Astrocyte (in vitro differentiated cells and primary cell): ENCODE measurements at regions not wholly inside any gene's neighbourhood (a gene's known extent, or its start where the extent isn't known, plus 50 kb on each side); places are given as distances from the start of the nearest gene placed in this dataset.
"Not testable (repeated sequence)": the region's sequence is repeated elsewhere in the genome, so short reads cannot be mapped to it uniquely, and the experiment has no call there.

Source experiments
- DNase-seq: peaks from one replicate; pipeline ENCODE4 v3.0.0-alpha.2; 2010; ENCODE audit warnings: low read depth
- FAIRE-seq: peaks from 2 replicates; lab custom pipeline; 2011; peaks lifted over from hg19 to GRCh38; lab: Jason Lieb, UNC
- H2AFZ ChIP-seq: 2 replicates; pipeline ENCODE4 v1.6.0; 2012; ENCODE audit warnings: low read depth, low read length, inconsistent platforms
- H3K27ac ChIP-seq: 2 replicates; pipeline ENCODE4 v1.5.1; 2011; ENCODE audit warnings: low read depth, low read length, inconsistent platforms
- H3K27me3 ChIP-seq: 2 replicates; pipeline ENCODE4 v1.6.0; 2011; ENCODE audit warnings: low read length, inconsistent platforms; ENCODE audit not compliant: insufficient read depth
- H3K36me3 ChIP-seq: 2 replicates; pipeline ENCODE4 v1.5.1; 2011; ENCODE audit warnings: low read length, inconsistent platforms; ENCODE audit not compliant: insufficient read depth
- H3K4me1 ChIP-seq: 2 replicates; pipeline ENCODE4 v1.5.1; 2011; ENCODE audit warnings: low read length, inconsistent platforms; ENCODE audit not compliant: insufficient read depth
- H3K4me2 ChIP-seq: 2 replicates; pipeline ENCODE4 v1.6.0; 2012; ENCODE audit warnings: low read length, inconsistent platforms
- H3K4me3 ChIP-seq: 2 replicates; pipeline ENCODE4 v1.5.1; 2011; ENCODE audit warnings: low read depth, mild to moderate bottlenecking, low read length, inconsistent platforms; ENCODE audit not compliant: insufficient read depth
- H3K79me2 ChIP-seq: 2 replicates; pipeline ENCODE4 v1.6.0; 2012; ENCODE audit warnings: mild to moderate bottlenecking, low read length, inconsistent platforms; ENCODE audit not compliant: insufficient read depth
- H3K9ac ChIP-seq: 2 replicates; pipeline ENCODE4 v1.6.0; 2012; ENCODE audit warnings: mild to moderate bottlenecking, low read length, inconsistent platforms
- H3K9me3 ChIP-seq: 2 replicates; pipeline ENCODE4 v1.5.1; 2012; ENCODE audit warnings: low read depth, mild to moderate bottlenecking, low read length, inconsistent platforms; ENCODE audit not compliant: insufficient read depth
- H4K20me1 ChIP-seq: 2 replicates; pipeline ENCODE4 v1.6.0; 2012; ENCODE audit warnings: low read length, inconsistent platforms; ENCODE audit not compliant: insufficient read depth
- H3K27ac Mint-ChIP-seq: one replicate; pipeline ENCODE4 v1.8.0; 2021; ENCODE audit warnings: mild to moderate bottlenecking, mixed read lengths; ENCODE audit not compliant: unreplicated experiment
- H3K27me3 Mint-ChIP-seq: one replicate; pipeline ENCODE4 v1.8.0; 2021; ENCODE audit warnings: low read depth, mixed read lengths; ENCODE audit not compliant: unreplicated experiment
- H3K36me3 Mint-ChIP-seq: one replicate; pipeline ENCODE4 v1.8.0; 2021; ENCODE audit warnings: low read depth, mixed read lengths; ENCODE audit not compliant: unreplicated experiment
- H3K4me1 Mint-ChIP-seq: one replicate; pipeline ENCODE4 v1.8.0; 2021; ENCODE audit warnings: low read depth, mixed read lengths; ENCODE audit not compliant: unreplicated experiment
- H3K4me3 Mint-ChIP-seq: one replicate; pipeline ENCODE4 v1.8.0; 2021; ENCODE audit warnings: mild to moderate bottlenecking, moderate library complexity, mixed read lengths; ENCODE audit not compliant: unreplicated experiment
- H3K9me3 Mint-ChIP-seq: one replicate; pipeline ENCODE4 v1.8.0; 2021; ENCODE audit warnings: mild to moderate bottlenecking, mixed read lengths; ENCODE audit not compliant: unreplicated experiment
- CTCF ChIP-seq: IDR thresholded peaks from 2 replicates; pipeline ENCODE4 v1.5.1; 2011; ENCODE audit warnings: low read depth, mild to moderate bottlenecking, inconsistent platforms, low read length, moderate library complexity; ENCODE audit not compliant: insufficient read depth
- EZH2 ChIP-seq: IDR thresholded peaks from 2 replicates; pipeline ENCODE4 v1.6.1; 2012; ENCODE audit warnings: mild to moderate bottlenecking, low read length, inconsistent platforms; ENCODE audit not compliant: insufficient read depth

GRCh38 chr2:236998236-236998635 lies 87.5 kb upstream of the COPS8 start:
- peak; percentile 50 for DNase-seq
- FAIRE-seq, result no peak
- H3K4me1 ChIP-seq, result peaks cover 21% of the 10 kb centered on the region
- no peak for TF ChIP-seq EZH2
- no peak for TF ChIP-seq CTCF
- H3K36me3 Mint-ChIP-seq, result no peaks in the 10 kb centered on the region
- H3K9me3 Mint-ChIP-seq, result peaks cover 5% of the 10 kb centered on the region
- peak overlapping the region; percentile 54 for H3K4me2 ChIP-seq
- no peak overlapping the region for H2AFZ ChIP-seq
- no peaks in the 10 kb centered on the region for H3K36me3 ChIP-seq
- H3K27ac ChIP-seq, result no peak overlapping the region
- H3K27me3 Mint-ChIP-seq, result peaks cover 5% of the 10 kb centered on the region
- H3K9me3 ChIP-seq, result no peaks in the 10 kb centered on the region
- no peaks in the 10 kb centered on the region for H4K20me1 ChIP-seq
- no peak overlapping the region for H3K4me3 ChIP-seq
- H3K27me3 ChIP-seq, result peaks cover 5% of the 10 kb centered on the region
- H3K4me1 Mint-ChIP-seq, result peaks cover 13% of the 10 kb centered on the region
- no peak overlapping the region for H3K27ac Mint-ChIP-seq
- no peaks in the 10 kb centered on the region for H3K79me2 ChIP-seq
- H3K9ac ChIP-seq, result no peak overlapping the region
- no peak overlapping the region for H3K4me3 Mint-ChIP-seq

- Histone ChIP-seq H3K27me3 (peaks cover 5% of the 10 kb centered on the region), H2AFZ (no peak overlapping the region), H3K4me1 (peaks cover 21% of the 10 kb centered on the region), H4K20me1 (no peaks in the 10 kb centered on the region), H3K4me2 (peak overlapping the region; percentile 54), H3K36me3 (no peaks in the 10 kb centered on the region), H3K9ac (no peak overlapping the region), H3K9me3 (no peaks in the 10 kb centered on the region), H3K4me3 (no peak overlapping the region), H3K79me2 (no peaks in the 10 kb centered on the region), H3K27ac (no peak overlapping the region)
- Mint-ChIP-seq H3K4me1 (peaks cover 13% of the 10 kb centered on the region), H3K36me3 (no peaks in the 10 kb centered on the region), H3K9me3 (peaks cover 2% of the 10 kb centered on the region), H3K27me3 (peaks cover 5% of the 10 kb centered on the region), H3K4me3 (no peak overlapping the region), H3K27ac (no peak overlapping the region)
- DNase-seq (peak; percentile 26), FAIRE-seq (no peak)
- no peak for TF ChIP-seq CTCF
- no peak for TF ChIP-seq EZH2
These were observed 86.9 kb upstream of the COPS8 start for GRCh38 chr2:236998758-236999157.

GRCh38 chr2:237000481-237000880 lies 85.2 kb upstream of the COPS8 start:
- H2AFZ ChIP-seq, result no peak overlapping the region
- H3K27me3 Mint-ChIP-seq, result peaks cover 2% of the 10 kb centered on the region
- H3K4me3 ChIP-seq, result no peak overlapping the region
- FAIRE-seq (no peak), DNase-seq (no peak)
- no peaks in the 10 kb centered on the region for H3K27me3 ChIP-seq
- H3K4me2 ChIP-seq, result no peak overlapping the region
- no peaks in the 10 kb centered on the region for H3K9me3 ChIP-seq
- H3K36me3 ChIP-seq, result no peaks in the 10 kb centered on the region
- peaks cover 13% of the 10 kb centered on the region for H3K4me1 Mint-ChIP-seq
- H3K79me2 ChIP-seq, result no peaks in the 10 kb centered on the region
- H3K36me3 Mint-ChIP-seq, result no peaks in the 10 kb centered on the region
- no peak overlapping the region for H3K9ac ChIP-seq
- H3K4me3 Mint-ChIP-seq, result no peak overlapping the region
- peaks cover 6% of the 10 kb centered on the region for H3K9me3 Mint-ChIP-seq
- H3K27ac Mint-ChIP-seq, result no peak overlapping the region
- no peak for TF ChIP-seq CTCF
- TF ChIP-seq EZH2, result no peak
- H4K20me1 ChIP-seq, result no peaks in the 10 kb centered on the region
- H3K4me1 ChIP-seq, result peaks cover 21% of the 10 kb centered on the region
- no peak overlapping the region for H3K27ac ChIP-seq

GRCh38 chr2:237005341-237005740 lies 80.3 kb upstream of the COPS8 start:
- H3K27ac ChIP-seq, H4K20me1 ChIP-seq, H3K4me3 Mint-ChIP-seq, H3K9ac ChIP-seq, H3K27ac Mint-ChIP-seq, H3K4me2 ChIP-seq, H3K4me1 ChIP-seq, H3K9me3 ChIP-seq, H3K36me3 ChIP-seq, H2AFZ ChIP-seq, H3K79me2 ChIP-seq, H3K27me3 Mint-ChIP-seq, H3K4me1 Mint-ChIP-seq, H3K4me3 ChIP-seq, H3K36me3 Mint-ChIP-seq, DNase-seq, H3K27me3 ChIP-seq, H3K9me3 Mint-ChIP-seq, FAIRE-seq: not testable (repeated sequence)
